Karpas-422 (cell line): ENCODE measurements at regions not wholly inside any gene's neighbourhood (a gene's known extent, or its start where the extent isn't known, plus 50 kb on each side); places are given as distances from the start of the nearest gene placed in this dataset. TPM values are rescaled to one million over a fixed set of nuclear protein-coding genes. Genes with fewer than 3 reads are reported as not detected.

Experiments used
- DNase-seq: peaks from one replicate; pipeline ENCODE4 v3.0.0-alpha.2; 2015
- H2AFZ ChIP-seq: fragments of 200-600 bp; sonication (generic); 2 replicates; pipeline ENCODE4 v1.6.1; 2014; ENCODE audit warnings: antibody characterized with exemption, low read length, mixed read lengths
- H3K27ac ChIP-seq: fragments of 200-600 bp; sonication (generic); 2 replicates; pipeline ENCODE4 v1.5.1; 2014; ENCODE audit warnings: mild to moderate bottlenecking, low read length, moderate library complexity
- H3K27me3 ChIP-seq: fragments of 200-600 bp; sonication (generic); 2 replicates; pipeline ENCODE4 v1.6.1; 2014; ENCODE audit warnings: low read length, mixed read lengths
- H3K36me3 ChIP-seq: fragments of 200-600 bp; sonication (generic); 2 replicates; pipeline ENCODE4 v1.6.1; 2014; ENCODE audit warnings: low read length, mixed read lengths; ENCODE audit not compliant: insufficient read depth
- H3K4me1 ChIP-seq: fragments of 200-600 bp; sonication (generic); 2 replicates; pipeline ENCODE4 v1.6.1; 2014; ENCODE audit warnings: mild to moderate bottlenecking, low read length, mixed read lengths
- H3K4me2 ChIP-seq: fragments of 200-600 bp; sonication (generic); 2 replicates; pipeline ENCODE4 v1.6.1; 2014; ENCODE audit warnings: low read length, low read depth, mild to moderate bottlenecking; ENCODE audit not compliant: poor library complexity, severe bottlenecking
- H3K4me3 ChIP-seq: fragments of 200-600 bp; sonication (generic); 2 replicates; pipeline ENCODE4 v1.5.1; 2014; ENCODE audit warnings: mild to moderate bottlenecking, antibody characterized with exemption, low read length, mixed read lengths
- H3K79me2 ChIP-seq: fragments of 200-600 bp; sonication (generic); 2 replicates; pipeline ENCODE4 v1.6.1; 2014; ENCODE audit warnings: mild to moderate bottlenecking, low read length, mixed read lengths
- H3K9ac ChIP-seq: fragments of 200-600 bp; sonication (generic); 2 replicates; pipeline ENCODE4 v1.6.0; 2014; ENCODE audit warnings: low read length
- H3K9me2 ChIP-seq: fragments of 200-600 bp; sonication (generic), shearing (Covaris generic); replicated peaks from 2 replicates; pipeline ENCODE4 v1.6.0; 2014; ENCODE audit warnings: mild to moderate bottlenecking, low read length, moderate library complexity; ENCODE audit not compliant: insufficient read depth
- H3K9me3 ChIP-seq: fragments of 300-700, 200-600 bp; sonication (generic); 2 replicates; pipeline ENCODE4 v1.6.1; 2014; ENCODE audit warnings: low read length, mixed read lengths
- H4K20me1 ChIP-seq: fragments of 200-600 bp; sonication (generic); 2 replicates; pipeline ENCODE4 v1.6.1; 2014; ENCODE audit warnings: mild to moderate bottlenecking, antibody characterized with exemption, low read length, low read depth; ENCODE audit not compliant: insufficient read depth
- small RNA-seq: library from RNA; depleted of rRNA; stranded (forward); fragments of <200 nt; gene quantifications from one replicate; pipeline ENCODE3, GENCODE V24; 2014

DNA sequence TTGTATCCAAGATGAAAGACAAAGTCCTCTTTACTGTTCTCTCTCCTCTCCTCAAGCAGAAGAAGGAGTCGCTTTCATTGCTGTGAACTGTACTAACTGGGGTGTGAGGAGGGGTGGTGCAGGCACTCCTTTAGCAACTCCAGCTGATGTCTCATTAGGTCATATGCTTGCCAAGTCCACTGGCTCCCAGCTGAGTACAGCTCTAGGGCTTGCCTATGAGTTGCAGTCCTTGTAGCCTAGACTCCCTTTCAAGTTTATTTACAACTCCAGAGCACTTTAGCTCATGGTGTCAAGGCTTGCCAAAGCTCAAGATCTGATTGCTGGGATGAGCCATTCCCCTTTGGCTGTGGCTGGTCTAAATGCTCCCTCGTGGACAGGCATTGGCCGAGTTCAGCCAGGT is 55.1 kb upstream of the PDGFD start:
- no peaks in the 10 kb centered on the region for H4K20me1 ChIP-seq
- H3K27ac ChIP-seq: no peak overlapping the region
- peaks cover 24% of the 10 kb centered on the region for H3K4me1 ChIP-seq
- H3K9me3 ChIP-seq: no peaks in the 10 kb centered on the region
- H2AFZ ChIP-seq: no peak overlapping the region
- H3K79me2 ChIP-seq: no peaks in the 10 kb centered on the region
- no peak overlapping the region for H3K4me2 ChIP-seq
- no peaks in the 10 kb centered on the region for H3K36me3 ChIP-seq
- H3K9me2 ChIP-seq: no peaks in the 10 kb centered on the region; the same call in 1 of the 2 replicates
- H3K27me3 ChIP-seq: no peaks in the 10 kb centered on the region
- no peak overlapping the region for H3K4me3 ChIP-seq
- no peak for DNase-seq
- no peak overlapping the region for H3K9ac ChIP-seq

DNA sequence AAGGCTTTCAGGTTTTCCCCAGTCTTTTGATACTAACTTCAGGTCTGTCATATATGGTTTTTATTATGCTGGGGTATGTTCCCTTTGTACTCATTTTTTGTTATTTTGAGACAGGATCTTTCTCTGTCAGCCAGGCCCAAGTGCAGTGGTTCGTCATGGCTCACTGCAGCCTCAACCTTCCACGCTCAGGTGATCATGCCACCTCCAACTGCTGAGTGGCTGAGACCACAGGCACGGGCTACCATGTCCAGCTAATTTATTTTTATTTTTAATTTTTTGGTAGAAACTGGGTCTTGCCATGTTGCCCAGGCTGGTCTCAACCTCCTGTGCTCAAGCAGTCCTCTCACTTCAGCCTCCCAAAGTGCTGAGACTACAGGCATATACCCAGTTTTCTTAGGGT is 50.6 kb upstream of the PDGFD start:
- Histone ChIP-seq H3K27me3 (peaks cover 2% of the 10 kb centered on the region; the same call in 1 of the 2 replicates), H3K9ac (no peak overlapping the region), H3K4me2 (no peak overlapping the region), H2AFZ (no peak overlapping the region), H3K79me2 (no peaks in the 10 kb centered on the region), H3K4me3 (no peak overlapping the region), H3K27ac (no peak overlapping the region), H3K4me1 (peaks cover 7% of the 10 kb centered on the region; the same call in 1 of the 2 replicates), H3K9me3 (no peaks in the 10 kb centered on the region), H3K36me3 (no peaks in the 10 kb centered on the region), H3K9me2 (no peaks in the 10 kb centered on the region; the same call in 1 of the 2 replicates), H4K20me1 (no peaks in the 10 kb centered on the region)
- DNase-seq: no peak

Small RNAs in the stretch of these regions (small RNA-seq; reads per million reads assigned to genes)
- gene AP001485.1: not detected
- not detected for gene MIR7641-1
